ENCODE measurements at regions not wholly inside any gene's neighbourhood (a gene's known extent, or its start where the extent isn't known, plus 50 kb on each side); places are given as distances from the start of the nearest gene placed in this dataset.

GRCh38 chr5:98391921-98392625 is 381.4 kb upstream of the RGMB start:
- TF ChIP-seq GLIS3 (CRISPR knock-in tag; IDR thresholded peaks at IDR 0.05) (no peak), SNAI2 (CRISPR knock-in tag; IDR thresholded peaks at IDR 0.05) (no peak), ZFP3 (CRISPR knock-in tag; IDR thresholded peaks at IDR 0.05) (no peak), ZNF565 (CRISPR knock-in tag; conservative IDR thresholded peaks at IDR 0.05; ENCODE audit: low read depth) (no peak), ZFP30 (CRISPR knock-in tag; IDR thresholded peaks at IDR 0.05) (no peak), PATZ1 (CRISPR knock-in tag; IDR thresholded peaks at IDR 0.05; ENCODE audit: borderline replicate concordance) (no peak), POU6F1 (CRISPR knock-in tag; IDR thresholded peaks at IDR 0.05; ENCODE audit: borderline replicate concordance, low read depth) (no peak), CSDC2 (CRISPR knock-in tag; IDR thresholded peaks at IDR 0.05) (no peak), ISL1 (CRISPR knock-in tag; IDR thresholded peaks at IDR 0.05) (no peak), CREB5 (CRISPR knock-in tag; IDR thresholded peaks at IDR 0.05; ENCODE audit: low read depth) (no peak), TCF4 (CRISPR knock-in tag; IDR thresholded peaks at IDR 0.05; ENCODE audit: borderline replicate concordance) (no peak)
